HL-60 (cell line): ENCODE measurements at regions not wholly inside any gene's neighbourhood (a gene's known extent, or its start where the extent isn't known, plus 50 kb on each side); places are given as distances from the start of the nearest gene placed in this dataset.

ENCODE experiments used
- DNase-seq, 2 experiments: peaks; one replicate each; pipeline ENCODE4 v3.0.0-alpha.2; 2010 to 2020; ENCODE audit warnings: low read depth in 1 of 2, low spot score in 1 of 2
- H3K27ac ChIP-seq: fragments of 250-450 bp; sonication (Bioruptor Pico); replicated peaks from 2 replicates; pipeline ENCODE4 v1.5.1; 2020; ENCODE audit warnings: mild to moderate bottlenecking, moderate library complexity
- H3K27me3 ChIP-seq: fragments of 250-450 bp; sonication (Bioruptor Pico); 2 replicates; pipeline ENCODE4 v1.5.1; 2021; ENCODE audit warnings: mild to moderate bottlenecking, moderate library complexity; ENCODE audit not compliant: insufficient read depth, poor library complexity, severe bottlenecking
- H3K4me3 ChIP-seq: replicated peaks from 2 replicates; pipeline ENCODE4 v1.5.1; 2011; ENCODE audit warnings: mild to moderate bottlenecking, control low read depth, low read length; ENCODE audit not compliant: insufficient read depth
- CTCF ChIP-seq: IDR thresholded peaks from one replicate; pipeline ENCODE4 v1.5.1; 2011; ENCODE audit warnings: low read length, control low read depth, inconsistent platforms; ENCODE audit not compliant: insufficient read depth
- GABPA ChIP-seq: IDR thresholded peaks from 2 replicates; pipeline ENCODE4 v1.6.1; 2012; ENCODE audit warnings: low read depth
- POLR2AphosphoS5 ChIP-seq: IDR thresholded peaks from 2 replicates; pipeline ENCODE4 v1.6.1; 2012; ENCODE audit warnings: low read depth
- REST ChIP-seq: IDR thresholded peaks from 2 replicates; pipeline ENCODE4 v1.6.1; 2012; ENCODE audit warnings: low read depth; ENCODE audit not compliant: insufficient replicate concordance
- SPI1 ChIP-seq: IDR thresholded peaks from 2 replicates; pipeline ENCODE4 v1.6.1; 2012; ENCODE audit warnings: low read depth, mild to moderate bottlenecking, borderline replicate concordance

- Histone ChIP-seq H3K27ac (no peak overlapping the region), H3K4me3 (no peak overlapping the region), H3K27me3 (no peaks in the 10 kb centered on the region)
- peak; percentile 11; the same call in 1 of the 2 replicates for TF ChIP-seq SPI1
- TF ChIP-seq CTCF = no peak
- TF ChIP-seq REST = no peak
- no peak for TF ChIP-seq POLR2AphosphoS5
- TF ChIP-seq GABPA = no peak
- DNase-seq = no peak
Observed at GRCh38 chr7:41239596-41239995, 463.3 kb downstream of the INHBA start.

- no peak for DNase-seq
- Histone ChIP-seq H3K4me3 (no peak overlapping the region), H3K27ac (no peak overlapping the region), H3K27me3 (no peaks in the 10 kb centered on the region)
- TF ChIP-seq POLR2AphosphoS5 (no peak), GABPA (no peak), REST (no peak), SPI1 (no peak), CTCF (no peak)
Observed at GRCh38 chr7:41238851-41239331, 464.0 kb downstream of the INHBA start.

DNA sequence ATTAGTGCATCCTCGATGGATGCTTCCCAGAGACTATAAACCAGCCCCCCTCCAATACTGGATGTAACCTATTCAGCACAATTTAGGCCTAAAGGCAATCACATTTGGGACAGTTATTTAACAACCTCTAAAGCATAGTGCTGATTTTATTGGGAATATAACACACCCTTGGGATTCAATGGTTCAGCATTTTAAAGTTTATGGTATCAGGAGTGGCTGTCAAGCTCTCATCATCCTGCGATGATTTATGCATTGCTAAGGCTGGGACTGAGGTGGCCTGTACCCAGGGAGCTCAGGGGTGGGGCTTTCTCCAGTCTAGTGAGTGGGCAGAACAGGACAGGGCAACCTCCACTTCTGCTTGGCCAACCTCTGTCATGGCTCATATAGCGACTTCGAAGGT is 464.9 kb downstream of the INHBA start:
- TF ChIP-seq GABPA (no peak), POLR2AphosphoS5 (no peak), SPI1 (no peak), REST (no peak), CTCF (no peak)

More for the DNA sequence above, 464.9 kb downstream of the INHBA start:
- Histone ChIP-seq H3K27ac (no peak overlapping the region), H3K4me3 (no peak overlapping the region), H3K27me3 (no peaks in the 10 kb centered on the region)
- no peak for DNase-seq
